ENCODE measurements at regions not wholly inside any gene's neighbourhood (a gene's known extent, or its start where the extent isn't known, plus 50 kb on each side); places are given as distances from the start of the nearest gene placed in this dataset.

DNA sequence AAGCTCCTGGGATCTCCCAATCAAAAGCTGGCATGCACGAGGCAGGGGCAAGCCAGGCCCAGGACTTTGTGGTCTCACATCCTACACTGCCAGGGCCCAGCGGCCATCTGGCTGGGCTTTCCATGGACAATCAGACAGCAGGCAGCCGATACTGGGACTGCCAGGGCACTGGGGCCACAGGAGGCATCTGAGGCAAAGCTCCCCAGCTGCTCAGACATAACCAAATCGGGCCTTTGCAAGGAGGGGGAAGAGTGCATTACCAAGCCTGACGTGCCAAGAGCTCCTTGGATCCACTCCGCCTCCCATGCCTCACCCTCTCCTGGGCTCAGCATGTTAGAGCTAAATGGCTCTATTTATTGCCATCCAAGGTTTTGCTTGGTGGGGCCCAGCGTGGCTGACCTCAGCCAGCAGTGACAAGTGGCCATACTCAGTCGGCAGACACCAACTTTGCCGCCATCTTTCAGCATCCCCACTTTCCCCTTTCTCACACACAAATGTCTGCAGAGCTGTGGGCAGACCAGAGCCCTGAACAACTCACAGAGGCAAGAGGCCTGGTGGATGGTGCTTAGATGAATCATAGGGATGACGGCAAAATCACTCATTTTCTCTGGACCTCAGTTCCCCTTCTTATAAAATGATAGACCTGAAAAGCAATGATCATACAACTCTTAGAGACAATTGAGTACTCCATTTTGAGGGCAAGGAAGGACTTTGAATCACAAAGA, 200.8 kb downstream of the TTC32 start:
- intact Hi-C loops (cut with DNase I): no loop called here
- Histone ChIP-seq H3K4me1 (no peaks in the 10 kb centered on the region), H3K9me3 (no peaks in the 10 kb centered on the region), H3K27me3 (no peaks in the 10 kb centered on the region), H3K4me3 (no peak overlapping the region), H3K36me3 (no peaks in the 10 kb centered on the region), H3K27ac (no peak overlapping the region)
- 64% methylated on average over 4 of the region's 10 CpGs for WGBS (ENCODE audit: insufficient coverage, low coverage, low lambda C conversion rate, missing lambda C conversion rate)
- no peak for TF ChIP-seq CTCF (IDR thresholded peaks at IDR 0.05)
- no peak for DNase-seq
- no peak for ATAC-seq

DNA sequence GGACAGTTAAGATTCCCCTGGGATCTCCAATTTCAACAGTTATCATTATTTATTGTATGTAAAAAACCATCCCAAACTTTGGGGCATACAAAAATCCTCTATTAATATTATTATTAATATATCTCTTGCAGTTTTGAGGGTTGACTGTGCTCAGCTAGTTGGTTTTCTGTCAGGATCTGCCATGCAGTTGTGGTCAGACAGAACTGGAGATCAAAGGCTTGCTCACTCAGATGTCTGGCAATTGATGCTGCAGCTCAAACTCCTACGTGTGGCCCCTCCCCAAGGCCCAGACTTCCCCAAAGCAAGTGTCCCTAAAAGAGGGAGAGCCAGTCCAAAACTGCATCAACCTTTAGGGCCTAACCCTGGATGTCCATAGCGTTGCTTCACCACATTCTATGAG, 204.7 kb downstream of the TTC32 start:
- no peak for ATAC-seq
- WGBS (ENCODE audit: insufficient coverage, low coverage, low lambda C conversion rate, missing lambda C conversion rate): 50% methylated on average over 2 of the region's 2 CpGs

GRCh38 chr2:19695706-19696105, 206.1 kb downstream of the TTC32 start:
- Histone ChIP-seq H3K36me3 (no peaks in the 10 kb centered on the region), H3K4me3 (no peak overlapping the region), H3K27ac (no peak overlapping the region), H3K4me1 (no peaks in the 10 kb centered on the region), H3K9me3 (no peaks in the 10 kb centered on the region), H3K27me3 (no peaks in the 10 kb centered on the region)
- ATAC-seq: no peak
- no peak for TF ChIP-seq CTCF (IDR thresholded peaks at IDR 0.05)
- TF ChIP-seq POLR2A (IDR thresholded peaks at IDR 0.05): no peak
- DNase-seq: no peak
- 47% methylated on average over 4 of the region's 4 CpGs for WGBS (ENCODE audit: insufficient coverage, low coverage, low lambda C conversion rate, missing lambda C conversion rate)
- intact Hi-C loops (cut with DNase I): no loop called here

More for the DNA sequence above, 204.7 kb downstream of the TTC32 start:
- intact Hi-C loops (cut with DNase I): no loop called here
- no peaks in the 10 kb centered on the region for H3K9me3 ChIP-seq
- no peak overlapping the region for H3K27ac ChIP-seq
- H3K4me1 ChIP-seq: no peaks in the 10 kb centered on the region
- TF ChIP-seq CTCF (IDR thresholded peaks at IDR 0.05) (no peak), POLR2A (IDR thresholded peaks at IDR 0.05) (no peak)
- H3K27me3 ChIP-seq: no peaks in the 10 kb centered on the region
- DNase-seq: no peak
- H3K36me3 ChIP-seq: no peaks in the 10 kb centered on the region
- no peak overlapping the region for H3K4me3 ChIP-seq

DNA sequence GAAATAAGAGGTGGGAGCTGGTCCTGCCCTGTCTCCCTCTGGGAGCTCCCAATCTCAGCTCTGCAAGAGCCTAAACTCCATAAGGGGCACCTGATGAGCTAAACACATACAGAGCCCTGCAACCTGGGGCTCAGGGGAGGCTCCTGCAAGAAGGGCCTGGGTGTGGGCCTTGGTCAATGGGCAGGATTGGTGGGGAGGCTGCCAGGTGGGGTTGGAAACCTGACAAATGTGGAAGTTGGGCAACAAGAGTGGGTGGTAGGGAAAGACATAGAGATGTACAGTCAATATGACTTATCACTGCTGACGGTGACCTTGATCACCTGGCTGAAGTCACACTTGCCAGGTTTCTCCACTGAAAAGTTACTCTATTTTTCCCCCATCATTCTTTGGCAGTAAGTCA, 209.9 kb downstream of the TTC32 start:
- H3K4me3 ChIP-seq: no peak overlapping the region
- ATAC-seq (peak in 1 of 4 donors; percentile 86), DNase-seq (peak in 1 of 3 donors; percentile 41)
- H3K9me3 ChIP-seq: no peaks in the 10 kb centered on the region
- H3K27me3 ChIP-seq: no peaks in the 10 kb centered on the region
- no peak overlapping the region for H3K27ac ChIP-seq
- TF ChIP-seq CTCF (IDR thresholded peaks at IDR 0.05) (no peak), POLR2A (IDR thresholded peaks at IDR 0.05) (no peak)
- no peaks in the 10 kb centered on the region for H3K4me1 ChIP-seq
- intact Hi-C loops (cut with DNase I): no loop called here
- no peaks in the 10 kb centered on the region for H3K36me3 ChIP-seq
- 20% methylated on average over 1 of the region's 1 CpG for WGBS (ENCODE audit: insufficient coverage, low coverage, low lambda C conversion rate, missing lambda C conversion rate)

Measured in right lobe of liver (tissue), 6 donors.